ENCODE measurements at regions not wholly inside any gene's neighbourhood (a gene's known extent, or its start where the extent isn't known, plus 50 kb on each side); places are given as distances from the start of the nearest gene placed in this dataset.

DNA sequence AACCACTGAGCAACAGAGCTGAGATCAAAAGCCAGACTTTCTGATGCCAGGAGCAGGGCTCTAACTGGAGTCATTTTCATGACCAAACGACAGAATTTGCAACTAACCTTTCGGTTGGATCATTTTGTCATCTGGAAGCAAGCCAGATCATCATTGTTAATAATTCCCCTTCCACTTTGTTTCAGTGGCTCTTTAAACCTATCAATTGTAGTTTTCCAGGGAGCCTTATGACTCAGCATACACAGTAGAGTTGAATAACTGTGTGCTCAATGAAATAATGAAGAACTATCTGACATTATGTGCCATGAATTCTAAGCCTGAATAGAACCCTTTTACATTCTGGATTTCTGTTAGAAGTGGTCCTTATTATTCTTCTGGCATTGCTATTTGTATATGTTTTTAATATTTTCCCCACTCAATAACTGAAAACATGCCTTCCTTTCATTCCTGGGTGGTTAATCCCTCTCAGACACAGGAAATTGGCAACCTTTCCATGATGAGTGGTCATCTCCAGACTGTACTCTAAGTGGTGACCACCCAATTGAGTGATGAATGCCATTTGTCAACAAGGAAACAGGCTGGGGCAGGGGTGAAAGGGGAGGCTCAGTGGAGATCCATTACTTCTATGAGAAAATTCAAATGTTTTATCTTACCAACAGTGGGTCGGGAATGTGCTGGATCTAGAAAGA is 431.8 kb downstream of the BCOR start:
- TF ChIP-seq, protein P1, sequence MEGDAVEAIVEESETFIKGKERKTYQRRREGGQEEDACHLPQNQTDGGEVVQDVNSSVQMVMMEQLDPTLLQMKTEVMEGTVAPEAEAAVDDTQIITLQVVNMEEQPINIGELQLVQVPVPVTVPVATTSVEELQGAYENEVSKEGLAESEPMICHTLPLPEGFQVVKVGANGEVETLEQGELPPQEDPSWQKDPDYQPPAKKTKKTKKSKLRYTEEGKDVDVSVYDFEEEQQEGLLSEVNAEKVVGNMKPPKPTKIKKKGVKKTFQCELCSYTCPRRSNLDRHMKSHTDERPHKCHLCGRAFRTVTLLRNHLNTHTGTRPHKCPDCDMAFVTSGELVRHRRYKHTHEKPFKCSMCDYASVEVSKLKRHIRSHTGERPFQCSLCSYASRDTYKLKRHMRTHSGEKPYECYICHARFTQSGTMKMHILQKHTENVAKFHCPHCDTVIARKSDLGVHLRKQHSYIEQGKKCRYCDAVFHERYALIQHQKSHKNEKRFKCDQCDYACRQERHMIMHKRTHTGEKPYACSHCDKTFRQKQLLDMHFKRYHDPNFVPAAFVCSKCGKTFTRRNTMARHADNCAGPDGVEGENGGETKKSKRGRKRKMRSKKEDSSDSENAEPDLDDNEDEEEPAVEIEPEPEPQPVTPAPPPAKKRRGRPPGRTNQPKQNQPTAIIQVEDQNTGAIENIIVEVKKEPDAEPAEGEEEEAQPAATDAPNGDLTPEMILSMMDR (IDR thresholded peaks at IDR 0.05), result no peak
- TF ChIP-seq POLR2A (IDR thresholded peaks at IDR 0.05), result no peak
